T-helper 22 cell (primary cell): ENCODE measurements at regions not wholly inside any gene's neighbourhood (a gene's known extent, or its start where the extent isn't known, plus 50 kb on each side); places are given as distances from the start of the nearest gene placed in this dataset.

Experiments used
- DNase-seq: peaks from one replicate; pipeline ENCODE4 v3.0.0-alpha.2; 2020; ENCODE audit warnings: low read depth

DNA sequence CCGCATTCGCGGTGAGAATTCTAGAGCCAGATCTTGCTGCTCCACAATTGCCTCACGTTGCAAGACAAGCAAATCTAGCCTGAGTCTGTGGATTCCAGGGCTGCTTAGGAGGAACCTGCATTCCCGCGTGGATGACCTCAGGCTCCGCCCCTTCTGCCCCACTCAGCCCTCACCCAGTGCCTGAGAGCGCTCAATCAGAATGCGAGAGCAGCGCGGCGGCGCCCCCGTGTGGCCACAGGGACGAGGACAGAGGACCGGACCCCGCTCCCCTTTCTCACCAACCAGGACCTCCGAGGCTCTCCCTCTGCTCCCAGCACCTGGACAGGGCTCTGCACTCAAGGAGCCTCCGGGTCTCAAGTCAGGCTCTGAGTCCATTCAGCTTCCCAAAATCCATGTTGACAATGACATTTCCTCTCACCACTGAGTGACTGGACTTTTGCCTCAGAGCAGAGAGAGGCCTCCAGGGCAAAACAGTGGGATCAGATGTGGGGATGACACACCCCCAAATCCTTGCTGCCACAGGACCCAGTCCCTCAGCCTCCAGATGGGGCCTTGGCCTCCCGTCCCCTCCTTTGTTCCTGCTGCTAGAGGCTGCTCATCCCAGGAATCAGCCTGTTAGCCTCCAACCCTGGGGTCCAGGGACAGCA is 52.0 kb downstream of the RPP21 start:
- DNase-seq = peak; percentile 58

- DNase-seq = no peak
Measured at GRCh38 chr6:30397697-30398096, 52.7 kb downstream of the RPP21 start.

DNA sequence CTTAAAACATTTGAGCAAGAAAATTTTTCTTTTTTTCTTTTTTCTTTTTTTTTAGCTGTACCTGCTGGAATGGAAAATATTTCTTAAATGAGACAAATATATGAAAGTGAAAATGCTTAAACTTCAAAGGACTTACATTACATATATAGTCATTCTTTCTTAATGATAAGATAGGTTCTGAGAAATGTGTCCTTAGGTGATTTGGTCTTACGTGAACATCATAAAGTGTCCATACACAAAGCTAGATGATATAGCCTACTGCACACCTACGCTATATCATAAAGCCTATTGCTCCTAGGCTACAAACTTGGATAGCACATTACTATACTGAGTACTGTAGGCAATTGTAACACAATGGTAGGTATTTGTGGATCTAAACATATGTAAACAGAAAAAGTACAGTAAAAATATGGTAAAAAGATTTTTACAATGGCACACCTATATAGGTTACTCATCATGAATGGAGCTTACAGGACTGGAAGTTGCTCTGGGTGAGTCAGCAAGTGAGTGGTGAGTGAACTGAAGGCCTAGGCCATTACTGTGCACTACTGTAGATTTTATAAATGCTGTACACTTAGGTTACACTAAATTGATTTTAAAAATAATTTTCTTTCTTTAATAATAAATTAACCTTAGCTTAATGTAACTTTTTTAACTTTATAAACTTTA is 54.6 kb downstream of the RPP21 start:
- DNase-seq = no peak

GRCh38 chr6:30405934-30406333 is 61.0 kb downstream of the RPP21 start:
- no peak for DNase-seq

GRCh38 chr6:30409184-30409583 is 64.2 kb downstream of the RPP21 start:
- no peak for DNase-seq

- DNase-seq = peak; percentile 25
Measured at GRCh38 chr6:30411515-30412207, 66.7 kb downstream of the RPP21 start.

DNA sequence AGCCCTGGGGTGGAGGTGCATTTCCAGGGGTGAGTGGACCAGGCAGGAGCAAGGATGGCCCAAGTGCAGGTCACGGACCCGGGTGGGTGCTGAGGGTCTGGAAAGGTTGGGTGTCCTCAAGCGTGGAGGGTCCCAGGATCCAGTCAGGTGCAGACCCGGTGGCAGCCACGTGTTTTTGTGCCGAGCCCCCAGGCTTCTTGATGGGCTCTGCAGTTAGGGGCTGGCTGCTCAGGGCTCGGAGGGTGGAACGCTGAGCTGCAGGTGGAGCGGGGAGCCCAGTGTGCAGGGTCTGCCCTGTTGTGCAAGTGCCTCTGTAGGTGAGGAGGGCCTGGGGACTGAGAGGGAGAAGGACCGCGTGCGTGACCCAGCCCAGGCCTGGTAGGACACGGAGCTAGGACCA is 70.9 kb upstream of the HLA-E start:
- no peak for DNase-seq

DNA sequence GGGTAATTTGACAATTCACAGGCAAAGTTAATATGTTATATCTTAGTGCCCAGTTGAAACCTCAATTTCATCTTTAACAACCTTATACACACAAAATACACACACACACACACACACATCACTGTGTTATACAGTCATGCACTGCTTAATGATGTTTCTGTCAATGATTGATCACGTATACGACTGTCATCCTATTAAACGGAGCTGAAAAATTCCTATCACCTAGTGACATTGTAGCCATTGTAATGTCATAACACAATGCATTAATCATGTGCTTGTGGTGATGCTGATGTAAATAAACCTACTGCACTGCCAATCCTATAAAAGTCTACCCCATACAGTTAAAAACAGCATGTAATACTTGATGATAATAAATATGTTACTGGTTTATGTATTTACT is 64.8 kb upstream of the HLA-E start:
- DNase-seq = no peak
